NOMO-1 treated with DMSO at 0.1 percent for 48 hours (cell line): ENCODE measurements at regions not wholly inside any gene's neighbourhood (a gene's known extent, or its start where the extent isn't known, plus 50 kb on each side); places are given as distances from the start of the nearest gene placed in this dataset.
"Not testable (repeated sequence)": the region's sequence is repeated elsewhere in the genome, so short reads cannot be mapped to it uniquely, and the experiment has no call there.

Experiments
- DNase-seq: peaks from one replicate; lab custom pipeline; 2025; ENCODE audit not compliant: unreplicated experiment; lab: John Stamatoyannopoulos, UW

DNA sequence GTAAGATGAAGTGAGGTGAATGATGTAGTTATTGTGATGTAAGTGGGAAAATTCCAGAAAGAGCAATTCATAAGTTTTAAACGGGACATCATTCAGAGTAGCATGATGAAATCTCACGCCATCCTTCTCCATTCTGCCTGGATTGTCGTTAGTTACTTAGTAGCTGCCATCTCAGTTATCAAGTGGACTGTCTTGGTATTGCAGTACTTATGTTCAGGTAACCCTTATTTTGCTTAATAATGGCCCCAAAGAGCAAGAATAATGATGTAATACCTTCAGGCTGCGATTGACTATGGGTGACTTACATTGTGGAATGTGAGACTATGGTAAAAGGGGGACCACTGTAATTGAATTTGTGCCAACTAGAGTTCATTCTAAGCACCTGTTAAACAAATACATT, 234.1 kb upstream of the TOM1L1 start:
- DNase-seq = no peak

DNA sequence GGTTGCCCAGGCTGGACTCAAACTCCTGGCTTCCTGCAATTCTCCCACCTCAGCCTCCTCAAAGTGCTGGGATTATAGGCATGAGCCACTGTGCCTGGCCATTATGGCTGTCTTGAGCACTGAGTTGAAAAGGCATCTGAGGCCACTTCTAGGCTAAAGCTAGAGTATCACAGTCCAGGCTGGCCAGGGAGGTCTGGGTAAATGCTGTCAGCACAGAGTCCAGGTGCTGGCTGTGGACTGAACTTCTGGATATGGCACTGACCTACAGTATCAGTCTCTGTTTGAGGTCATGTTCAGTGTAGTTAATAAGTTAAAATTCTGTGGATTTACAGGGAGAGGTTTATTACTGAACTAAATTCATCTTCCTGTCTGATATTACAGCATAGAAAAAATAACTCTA, 222.5 kb upstream of the TOM1L1 start:
- no peak for DNase-seq

- DNase-seq = no peak
Measured at GRCh38 chr17:54680410-54680809, 220.2 kb upstream of the TOM1L1 start.

DNA sequence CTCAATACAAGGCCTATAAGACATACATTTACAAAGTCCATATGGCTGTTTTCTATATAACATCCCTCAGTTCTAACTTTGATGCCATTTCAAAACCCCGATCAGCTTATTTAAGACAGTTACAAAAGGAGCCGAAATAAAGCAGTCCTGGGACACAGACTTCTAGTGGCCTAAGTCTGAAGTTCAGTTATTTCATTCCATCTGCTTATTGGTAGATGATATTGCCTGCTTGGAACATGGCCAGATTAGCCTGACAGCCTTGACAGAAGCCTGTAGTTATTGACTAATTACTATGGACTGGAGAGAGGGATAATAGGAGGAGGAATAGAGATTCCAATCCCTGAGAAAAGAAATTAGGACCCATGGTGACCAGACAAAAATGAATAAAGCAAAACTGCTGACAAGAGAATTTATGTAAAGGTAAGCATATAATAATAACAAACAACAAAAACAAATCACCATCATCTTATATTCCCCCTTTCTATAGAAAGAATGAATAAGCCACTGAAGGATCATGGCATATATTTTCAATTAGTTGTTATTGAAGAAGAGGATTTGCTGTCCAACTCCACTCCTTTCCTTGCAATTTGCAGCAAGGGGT, 206.3 kb upstream of the TOM1L1 start:
- no peak for DNase-seq

DNA sequence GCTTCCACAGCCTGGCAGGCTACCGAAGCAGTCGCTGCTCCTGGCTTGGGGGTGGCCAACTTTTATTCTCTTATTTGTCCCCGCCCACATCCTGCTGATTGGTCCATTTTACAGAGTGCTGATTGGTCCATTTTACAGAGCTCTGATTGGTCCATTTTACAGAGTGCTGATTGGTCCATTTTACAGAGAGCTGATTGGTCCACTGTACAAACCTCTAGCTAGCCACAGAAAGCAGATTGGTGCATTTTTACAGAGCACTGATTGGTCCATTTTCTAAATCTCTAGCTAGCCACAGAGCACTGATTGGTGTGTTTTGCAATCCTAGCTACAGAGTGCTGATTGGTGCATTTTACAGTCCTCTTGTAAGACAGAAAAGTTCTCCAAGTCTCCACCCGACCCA, 187.9 kb upstream of the TOM1L1 start:
- DNase-seq = not testable (repeated sequence)

- DNase-seq = no peak
Measured at GRCh38 chr17:54718286-54718685, 182.4 kb upstream of the TOM1L1 start.

DNA sequence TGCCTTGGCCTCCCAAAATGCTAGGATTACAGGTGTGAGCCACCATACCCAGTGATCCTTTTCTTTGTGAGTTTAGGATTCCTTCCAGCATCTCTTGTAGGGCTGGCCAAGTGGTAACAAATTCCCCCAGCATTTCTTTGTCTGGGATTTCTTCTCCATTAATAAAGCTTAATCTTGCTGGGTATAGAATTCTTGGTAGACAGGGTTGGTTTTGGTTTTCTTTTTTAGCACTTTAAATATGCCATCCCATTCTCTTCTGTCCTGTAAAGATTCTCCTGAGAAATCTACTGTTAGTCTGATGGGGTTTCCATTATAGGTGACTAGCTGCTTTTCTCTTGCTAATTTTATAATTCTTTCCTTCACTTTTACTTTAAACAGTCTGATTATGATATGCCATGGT, 173.0 kb upstream of the TOM1L1 start:
- DNase-seq = no peak

DNA sequence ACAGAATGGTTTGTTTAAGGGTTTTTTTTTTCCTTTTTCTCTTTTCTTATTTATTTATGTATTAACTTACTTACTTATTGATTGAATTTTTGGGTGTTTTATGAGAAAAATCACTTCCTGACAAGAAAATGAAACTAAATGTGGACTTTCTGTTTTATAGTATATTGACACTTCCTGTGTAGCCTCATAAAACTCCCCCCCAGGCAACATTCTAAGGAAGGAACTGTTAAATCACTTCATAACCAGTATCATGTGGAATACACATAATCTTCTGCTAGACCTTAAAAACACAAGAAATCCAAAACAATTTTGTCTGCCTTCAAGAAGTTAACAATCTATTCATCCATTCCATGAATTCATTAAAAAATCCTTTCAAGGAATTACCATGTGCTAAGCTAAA, 164.1 kb upstream of the TOM1L1 start:
- DNase-seq = peak; percentile 43

DNA sequence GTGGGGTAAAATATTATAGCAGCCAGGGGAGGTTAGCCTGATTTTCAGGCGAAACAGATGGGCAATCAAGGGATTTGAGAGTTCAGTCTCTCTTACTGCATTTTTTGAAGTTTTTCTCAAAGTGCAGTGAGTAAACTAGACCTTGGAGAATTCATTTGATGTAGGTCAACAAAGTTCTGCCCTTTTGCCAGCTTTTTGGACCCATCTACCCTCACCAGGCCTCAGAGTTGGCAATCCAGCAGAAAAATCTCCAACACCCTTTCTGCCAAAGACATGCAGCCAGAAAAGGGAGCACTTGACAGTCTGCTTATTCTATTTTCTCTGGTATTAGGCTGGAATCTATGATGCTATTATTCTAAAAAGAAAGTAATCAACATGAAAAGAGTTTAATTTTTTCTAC, 162.2 kb upstream of the TOM1L1 start:
- DNase-seq = no peak

- no peak for DNase-seq
Measured at GRCh38 chr17:54744750-54745149, 155.9 kb upstream of the TOM1L1 start.

DNA sequence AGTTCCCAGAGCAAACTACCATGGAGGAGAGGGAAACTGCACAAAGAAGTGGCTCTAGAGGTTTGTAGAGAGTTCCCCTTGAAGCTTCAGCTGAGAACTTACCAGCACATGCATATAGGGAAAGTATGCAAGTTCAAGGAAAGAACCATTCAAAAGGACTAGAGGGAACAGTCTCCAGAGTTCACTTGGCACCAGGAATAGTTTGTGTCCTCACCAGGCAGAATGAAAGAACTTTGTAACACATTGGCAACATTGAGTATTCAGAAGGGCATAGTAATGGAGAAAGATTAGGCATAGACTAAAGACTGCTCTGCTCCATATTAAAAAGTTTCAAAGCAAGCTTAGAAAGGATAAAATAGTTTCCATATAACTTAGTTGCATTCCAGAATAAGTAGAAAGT, 155.4 kb upstream of the TOM1L1 start:
- DNase-seq = no peak

GRCh38 chr17:54745862-54746261, 154.8 kb upstream of the TOM1L1 start:
- DNase-seq = no peak

- no peak for DNase-seq
Measured at GRCh38 chr17:54749157-54749556, 151.5 kb upstream of the TOM1L1 start.

- DNase-seq = peak; percentile 8
Measured at GRCh38 chr17:54754560-54754959, 146.1 kb upstream of the TOM1L1 start.

- DNase-seq = no peak
Measured at GRCh38 chr17:54760836-54761235, 139.8 kb upstream of the TOM1L1 start.

GRCh38 chr17:54770836-54771235, 129.8 kb upstream of the TOM1L1 start:
- DNase-seq = no peak

- peak; percentile 17 for DNase-seq
Measured at GRCh38 chr17:54771409-54771915, 129.2 kb upstream of the TOM1L1 start.

DNA sequence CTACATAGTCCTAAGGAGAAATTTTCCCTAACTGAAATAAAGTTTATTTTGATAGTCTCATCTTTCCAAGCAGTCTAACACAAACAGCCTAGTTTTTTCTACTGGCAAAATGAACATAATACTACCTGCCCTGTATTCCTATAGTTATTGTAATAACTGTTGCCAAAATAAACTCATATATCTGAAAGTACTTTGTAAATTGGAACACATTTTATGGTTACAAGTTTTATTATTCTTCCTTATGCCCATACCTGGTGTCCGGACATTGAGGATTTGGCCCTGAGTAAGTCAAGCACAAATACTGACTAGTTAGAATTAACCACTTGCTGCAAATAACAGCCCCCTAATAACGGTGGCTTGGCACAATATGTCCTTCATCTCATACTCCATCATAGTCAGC, 120.4 kb upstream of the TOM1L1 start:
- DNase-seq = no peak

DNA sequence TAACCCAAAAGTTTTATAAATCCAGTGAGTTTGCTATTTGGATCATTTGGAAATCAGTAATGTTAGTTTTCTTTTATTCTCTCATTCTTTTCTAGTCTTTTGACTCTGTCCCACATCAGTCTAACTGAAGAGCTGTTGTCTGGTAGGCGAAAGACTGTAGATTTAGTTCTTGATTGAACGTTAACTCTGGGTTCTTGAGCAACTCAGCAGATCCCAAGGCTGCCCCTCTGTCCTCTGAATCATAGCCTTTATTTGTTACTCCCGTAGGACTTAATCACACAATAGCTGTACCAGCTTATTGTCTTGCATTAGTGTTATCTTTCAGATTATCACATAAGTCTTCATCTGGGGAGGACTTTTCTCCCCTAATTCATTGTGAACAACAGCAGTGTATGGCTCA, 119.3 kb upstream of the TOM1L1 start:
- DNase-seq = no peak

- no peak for DNase-seq
Measured at GRCh38 chr17:54784305-54784704, 116.3 kb upstream of the TOM1L1 start.

DNA sequence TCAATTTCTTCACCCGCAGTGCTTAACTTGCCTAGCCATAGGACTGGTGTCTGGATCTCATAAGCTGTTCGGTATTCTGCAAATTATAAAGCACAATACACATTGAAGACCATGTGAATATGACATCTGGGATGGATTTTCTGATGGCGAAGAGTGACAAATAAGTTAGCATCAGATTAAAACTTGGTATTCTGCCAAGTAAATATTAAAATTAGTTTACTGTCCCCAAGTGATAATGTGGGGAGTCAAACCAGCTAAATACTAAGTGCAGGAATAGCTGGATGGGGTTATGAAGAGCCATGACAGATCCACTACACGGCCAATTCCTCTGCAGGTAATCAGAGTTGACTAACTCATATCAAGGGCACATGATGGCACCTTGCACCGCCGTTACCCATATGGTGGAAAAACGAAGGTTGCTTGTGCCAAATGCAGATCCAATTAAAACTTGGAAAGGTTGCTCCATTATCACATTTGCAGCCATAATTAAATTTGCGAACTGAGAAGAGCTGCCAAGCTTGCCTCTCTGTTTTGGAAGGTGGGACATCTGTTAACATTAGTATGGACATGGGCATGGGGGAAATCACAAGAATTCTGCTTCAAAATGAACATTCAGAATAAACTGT, 114.9 kb upstream of the TOM1L1 start:
- DNase-seq = no peak

- DNase-seq = no peak
Measured at GRCh38 chr17:54789101-54789880, 111.4 kb upstream of the TOM1L1 start.
